NCI-H2081 treated with DMSO at 0.1 percent for 48 hours (cell line): ENCODE measurements at regions not wholly inside any gene's neighbourhood (a gene's known extent, or its start where the extent isn't known, plus 50 kb on each side); places are given as distances from the start of the nearest gene placed in this dataset.
"Not testable (repeated sequence)": the region's sequence is repeated elsewhere in the genome, so short reads cannot be mapped to it uniquely, and the experiment has no call there.

Source experiments
- DNase-seq: peaks from one replicate; lab custom pipeline; 2025; lab: John Stamatoyannopoulos, UW

DNA sequence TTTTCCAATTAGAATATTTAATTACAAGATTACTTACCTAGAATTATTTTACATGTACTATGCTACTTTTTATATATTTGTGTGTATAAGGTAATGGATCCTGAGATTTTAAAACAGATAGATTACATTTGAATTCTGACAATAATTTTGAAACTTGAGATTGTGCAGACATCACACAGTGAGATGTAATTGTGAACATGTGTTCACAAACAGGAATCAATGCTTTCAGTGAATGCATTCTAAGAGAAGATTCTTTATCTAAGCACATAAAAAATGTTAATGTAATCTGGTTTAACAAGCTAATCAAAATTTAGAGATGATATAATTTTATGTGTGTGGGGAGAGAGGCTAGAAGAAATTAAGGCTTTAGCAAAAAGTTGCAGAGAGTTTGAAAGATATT lies 1925.5 kb downstream of the ARAP2 start:
- DNase-seq = no peak

DNA sequence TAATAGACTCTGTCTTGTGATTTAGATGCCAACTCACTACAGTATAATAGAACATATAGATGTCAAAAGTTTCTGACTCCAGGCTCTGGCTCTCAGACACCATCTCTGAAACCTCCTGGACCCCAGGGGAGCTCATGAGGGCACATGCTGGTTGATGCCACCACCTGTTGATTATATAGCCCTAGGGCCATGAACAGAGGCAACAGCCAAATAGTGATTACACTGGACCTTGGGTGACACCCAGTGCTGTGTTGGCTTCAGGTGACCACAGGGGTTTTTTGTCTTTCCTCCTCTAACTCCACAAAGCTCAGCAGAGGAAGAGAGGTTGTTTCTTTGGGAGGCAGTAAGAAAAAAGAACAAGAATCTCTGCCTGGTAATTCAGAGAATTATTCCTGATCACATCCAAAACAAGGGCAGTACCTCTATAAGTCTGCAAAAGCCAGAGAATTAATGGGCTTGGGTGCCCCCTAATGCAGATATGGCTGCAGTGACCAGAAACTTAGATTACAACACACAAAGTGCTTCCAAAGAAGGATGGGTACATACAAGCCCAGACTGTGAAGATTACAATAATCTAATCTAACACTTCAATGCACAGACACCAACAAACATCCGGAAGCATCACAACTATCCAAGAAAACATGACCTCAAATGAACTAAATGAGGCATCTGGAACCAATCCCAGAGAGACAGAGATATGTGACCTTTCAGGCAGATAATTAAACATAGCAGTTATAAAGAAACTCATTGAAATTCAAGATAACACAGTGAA lies 1920.6 kb downstream of the ARAP2 start:
- no peak for DNase-seq

DNA sequence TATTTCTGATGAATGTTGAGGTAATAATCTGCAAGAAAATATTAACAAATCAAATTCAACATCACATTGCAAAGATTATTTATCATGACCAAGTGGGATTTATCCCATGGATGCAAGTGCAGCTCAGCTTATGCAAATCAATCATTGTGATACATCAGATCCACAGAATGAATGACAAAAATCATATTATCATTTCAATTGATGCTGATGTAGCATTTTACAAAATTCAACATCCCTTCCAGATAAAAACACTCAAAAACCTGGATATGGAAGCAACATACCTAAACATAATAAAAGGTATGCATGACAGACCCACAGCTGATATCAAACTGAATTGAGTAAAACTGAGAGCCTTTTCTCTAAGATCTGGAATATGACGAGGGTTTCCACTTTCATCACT lies 1915.4 kb downstream of the ARAP2 start:
- DNase-seq = no peak

DNA sequence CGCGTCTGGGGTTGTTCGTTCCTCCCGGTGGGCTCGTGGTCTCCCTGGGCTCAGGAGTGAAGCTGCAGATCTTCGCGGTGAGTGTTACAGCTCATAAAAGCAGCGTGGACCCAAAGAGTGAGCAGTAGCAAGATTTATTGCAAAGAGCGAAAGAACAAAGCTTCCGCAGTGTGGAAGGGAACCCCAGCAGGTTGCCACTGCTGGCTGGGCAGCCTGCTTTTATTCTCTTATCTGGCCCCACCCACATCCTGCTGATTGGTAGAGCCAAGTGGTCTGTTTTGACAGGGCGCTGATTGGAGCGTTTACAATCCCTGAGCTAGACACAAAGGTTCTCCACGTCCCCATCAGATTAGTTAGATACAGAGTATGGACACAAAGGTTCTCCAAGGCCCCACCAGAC lies 1909.2 kb downstream of the ARAP2 start:
- DNase-seq = not testable (repeated sequence)

DNA sequence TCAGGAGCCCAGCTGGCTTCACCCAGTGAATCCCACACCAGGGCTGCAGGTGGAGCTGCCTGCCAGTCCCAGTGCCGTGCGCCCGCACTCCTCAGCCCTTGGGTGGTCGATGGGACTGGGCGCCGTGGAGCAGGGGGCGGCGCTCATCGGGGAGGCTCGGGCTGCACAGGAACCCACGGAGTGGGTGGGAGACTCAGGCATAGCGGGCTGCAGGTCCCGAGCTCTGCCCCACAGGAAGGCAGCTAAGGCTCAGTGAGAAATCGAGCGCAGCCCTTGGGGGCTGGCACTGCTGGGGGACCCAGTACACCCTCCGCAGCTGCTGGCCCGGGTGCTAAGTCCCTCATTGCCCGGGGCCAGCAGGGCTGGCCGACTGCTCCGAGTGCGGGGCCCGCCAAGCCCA lies 1908.8 kb downstream of the ARAP2 start:
- DNase-seq = not testable (repeated sequence)

DNA sequence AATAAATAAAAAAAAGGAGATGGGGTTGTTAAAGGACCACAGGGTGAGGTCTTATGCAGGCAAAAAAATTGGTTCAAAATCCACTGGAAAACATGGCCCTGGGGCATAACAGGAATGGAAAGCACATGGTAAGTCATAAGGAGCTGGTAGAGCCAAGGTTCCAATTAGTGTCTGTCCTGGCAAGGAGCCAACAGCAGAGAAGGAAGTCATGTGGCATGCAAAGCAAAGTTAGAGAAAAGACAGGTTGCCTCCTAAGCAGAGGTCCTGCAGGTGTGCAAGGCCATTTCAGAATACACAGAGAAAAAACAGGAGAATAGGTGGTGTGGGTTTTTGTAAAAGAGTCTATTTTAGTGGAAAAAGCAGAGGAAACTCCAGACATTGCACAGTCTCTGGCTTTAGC lies 1881.7 kb downstream of the ARAP2 start:
- DNase-seq = no peak

DNA sequence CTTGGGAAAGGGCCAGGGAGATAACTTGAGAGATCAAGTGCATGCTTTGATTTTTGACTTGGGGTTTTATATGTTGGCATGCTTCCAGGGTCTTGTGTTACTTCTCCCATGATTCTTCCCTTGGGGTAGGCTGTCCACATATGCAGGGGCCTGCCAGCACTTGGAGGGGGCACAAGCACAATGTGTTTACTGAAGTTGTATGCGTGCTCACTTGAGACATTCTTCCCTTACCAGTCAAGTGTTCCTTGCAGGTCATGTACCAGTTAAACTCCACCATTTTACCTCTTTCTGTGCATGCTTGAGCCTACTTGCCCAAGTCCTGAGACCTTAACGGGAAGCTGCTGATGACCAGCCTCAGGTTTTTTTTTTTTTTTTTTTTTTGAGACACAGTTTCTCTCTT lies 1880.5 kb downstream of the ARAP2 start:
- no peak for DNase-seq

DNA sequence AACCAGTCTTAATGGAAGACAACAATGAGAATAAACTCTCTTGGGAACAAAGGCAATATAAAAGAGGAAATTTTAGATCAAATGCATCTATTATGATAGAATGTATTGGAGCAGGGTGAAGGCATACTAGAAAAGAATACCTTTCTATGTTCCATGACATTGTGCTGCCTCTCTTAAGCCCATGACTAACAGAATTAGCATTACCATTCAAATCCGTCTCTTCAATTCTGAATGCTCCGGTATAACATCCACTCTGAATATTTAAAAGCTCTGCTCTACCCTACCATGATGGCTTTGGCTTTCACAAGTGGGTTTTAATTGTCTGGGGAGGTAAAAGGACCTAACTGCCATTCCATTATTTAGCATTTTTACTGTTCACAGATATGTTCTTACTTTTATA lies 1878.4 kb downstream of the ARAP2 start:
- no peak for DNase-seq

DNA sequence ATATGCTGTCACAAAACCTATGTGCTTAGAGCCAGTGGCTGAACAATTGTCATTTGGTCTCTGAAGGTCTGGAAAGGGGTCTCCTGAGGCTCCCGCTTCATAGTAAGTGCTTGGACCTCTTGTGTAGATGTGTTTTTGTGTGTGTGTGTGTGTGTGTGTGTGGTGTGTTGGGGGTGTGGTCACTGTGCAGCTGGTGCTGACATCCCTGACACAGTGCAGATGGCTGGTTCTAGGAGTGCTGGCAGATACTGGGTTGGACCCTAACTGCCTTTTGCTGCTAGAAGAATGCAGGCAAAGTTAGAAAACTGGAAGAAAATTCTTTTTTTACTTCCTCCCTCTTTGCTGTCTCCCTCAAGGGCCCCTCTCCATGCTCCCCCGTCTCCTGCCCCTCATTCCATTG lies 1872.6 kb downstream of the ARAP2 start:
- no peak for DNase-seq

DNA sequence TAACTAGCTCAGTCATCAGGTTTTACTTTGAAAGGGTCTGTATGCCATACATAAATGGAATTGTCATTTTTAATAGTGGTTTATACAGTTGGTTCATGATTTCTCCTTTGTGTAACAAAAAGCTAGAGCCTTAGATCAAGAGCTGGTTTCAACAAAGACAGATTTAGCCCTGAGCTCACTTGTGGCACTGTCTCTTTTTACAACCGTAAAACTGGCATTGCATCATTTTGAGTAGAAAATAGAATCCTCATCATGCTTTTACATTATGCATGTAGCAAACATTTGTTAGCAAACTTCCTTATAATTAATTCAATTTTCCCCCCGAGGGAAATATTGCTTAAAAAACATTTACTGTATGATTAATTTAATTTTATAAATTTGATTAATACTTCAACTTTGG lies 1871.5 kb downstream of the ARAP2 start:
- no peak for DNase-seq

DNA sequence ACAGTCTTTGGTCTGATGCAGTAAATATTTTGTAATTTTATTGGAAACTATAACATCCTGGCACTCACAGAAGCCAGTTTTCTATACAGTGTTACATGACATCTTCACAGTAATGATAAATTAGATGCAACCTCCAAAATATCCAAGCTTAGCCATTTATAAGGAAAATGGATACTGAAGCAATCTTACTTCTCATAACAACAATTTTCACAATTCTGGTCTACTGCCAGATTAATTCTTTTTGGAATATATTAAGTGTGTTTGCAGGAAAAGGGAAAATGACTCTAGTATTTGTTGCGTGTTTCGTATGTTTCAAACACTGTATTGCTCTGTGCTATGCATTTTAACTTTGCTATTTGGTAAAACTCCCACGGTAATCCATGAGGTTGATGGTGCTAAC lies 1870.9 kb downstream of the ARAP2 start:
- DNase-seq = no peak

DNA sequence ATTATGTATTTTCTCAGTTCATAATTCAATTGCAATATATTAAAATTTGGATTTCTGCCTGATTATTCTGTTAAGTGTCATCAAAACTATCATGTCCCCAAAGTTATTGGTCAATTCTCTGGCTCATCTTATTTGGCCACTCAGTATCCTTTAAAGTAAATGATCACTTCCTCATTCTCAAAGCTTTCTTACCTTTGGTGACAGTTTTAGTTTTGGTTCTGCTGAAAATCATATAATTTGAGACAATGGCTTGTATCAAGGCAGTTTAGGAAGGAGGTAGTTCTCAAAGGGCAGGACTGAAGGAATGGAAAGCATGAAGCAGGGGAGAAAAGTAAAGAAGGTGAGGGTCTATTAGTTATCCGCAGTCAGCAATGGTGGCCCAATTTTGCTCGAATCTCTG lies 1832.1 kb downstream of the ARAP2 start:
- no peak for DNase-seq

DNA sequence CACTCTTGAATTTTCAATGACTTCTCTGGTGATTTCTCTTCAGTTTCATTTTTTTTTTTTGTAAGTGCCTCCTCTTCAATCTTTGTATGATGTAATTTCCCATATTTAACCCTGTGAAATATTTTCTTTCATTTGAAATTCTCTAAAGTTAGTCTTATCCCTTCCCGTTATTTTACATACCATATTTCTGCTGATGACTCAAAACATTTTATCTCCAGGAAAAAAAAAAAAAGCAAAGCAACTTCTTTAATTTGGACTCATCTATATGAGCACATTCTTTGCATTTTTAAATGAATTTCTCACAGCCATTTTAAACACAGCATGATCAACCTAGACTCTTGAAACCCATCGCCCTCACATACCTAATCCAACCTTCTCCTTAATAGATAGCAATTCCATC lies 1831.4 kb downstream of the ARAP2 start:
- DNase-seq = no peak

DNA sequence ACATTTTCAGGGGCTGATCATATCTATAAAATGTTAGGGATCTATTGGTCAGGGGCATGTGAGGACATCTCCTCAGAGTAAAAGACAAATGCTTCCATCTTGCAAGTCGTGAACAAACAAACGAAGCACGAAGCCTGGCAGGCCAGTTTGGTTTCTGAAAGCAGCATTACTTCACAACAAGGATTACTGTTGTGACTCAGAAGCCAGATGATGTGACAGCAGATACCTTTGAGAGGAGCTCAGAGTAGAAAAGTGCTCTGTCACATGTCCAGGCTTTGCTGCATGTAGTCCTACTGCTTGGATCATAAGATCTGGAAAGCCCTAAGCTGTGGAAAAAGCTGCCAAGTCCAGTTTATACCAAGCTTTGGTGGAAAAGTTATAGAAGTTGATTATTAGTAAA lies 1827.2 kb downstream of the ARAP2 start:
- no peak for DNase-seq

DNA sequence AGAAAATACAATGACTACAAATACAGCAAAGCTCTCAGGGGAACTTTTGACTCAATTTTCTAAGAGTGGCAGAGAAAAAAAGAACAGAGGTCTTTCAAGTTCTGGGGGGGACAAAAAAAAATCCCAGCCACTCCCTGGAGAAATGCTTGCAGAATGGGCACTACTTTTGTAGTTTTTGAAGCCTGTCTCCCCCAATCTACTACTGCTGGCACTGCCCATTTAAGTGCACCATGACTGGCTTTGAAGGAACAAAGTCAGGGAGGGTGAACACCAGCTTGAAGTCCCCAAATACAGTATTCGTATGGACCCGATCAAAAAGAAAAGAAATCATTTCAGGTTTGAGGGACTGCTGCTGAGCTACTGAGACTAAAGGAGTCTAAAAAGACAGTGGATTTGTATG lies 1824.4 kb downstream of the ARAP2 start:
- DNase-seq = no peak

DNA sequence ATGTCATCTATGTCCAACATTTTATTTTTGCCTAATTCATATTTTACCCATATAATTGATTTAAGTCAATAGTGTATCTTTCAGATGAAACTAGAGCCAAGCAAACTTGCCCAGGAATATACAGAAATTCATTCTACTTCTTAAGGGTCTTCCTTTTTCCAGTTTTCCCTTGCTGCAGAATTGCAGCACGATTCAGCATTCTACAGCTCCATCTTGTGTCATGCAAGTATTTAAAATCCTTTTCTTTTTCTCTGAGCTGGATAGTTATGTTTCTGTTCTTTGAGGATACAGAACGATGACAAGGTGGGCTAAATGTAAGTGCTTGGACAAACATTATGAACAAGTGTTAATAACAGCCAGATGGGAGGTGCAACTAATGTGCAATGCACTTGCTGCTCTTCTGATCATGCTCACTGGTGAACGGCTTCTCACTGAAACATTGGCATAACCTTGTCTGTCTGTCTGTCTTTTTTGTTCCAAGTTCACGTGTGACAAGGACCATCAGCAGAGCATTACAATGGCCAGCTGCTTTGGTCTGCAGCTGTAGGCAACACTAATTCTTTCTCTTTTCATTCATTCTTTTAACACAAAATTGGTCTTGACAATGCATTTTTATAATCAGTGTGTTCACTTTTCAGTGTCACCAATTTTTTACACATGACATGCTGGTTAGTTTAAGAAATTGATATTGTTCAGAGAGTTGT lies 1821.7 kb downstream of the ARAP2 start:
- no peak for DNase-seq

DNA sequence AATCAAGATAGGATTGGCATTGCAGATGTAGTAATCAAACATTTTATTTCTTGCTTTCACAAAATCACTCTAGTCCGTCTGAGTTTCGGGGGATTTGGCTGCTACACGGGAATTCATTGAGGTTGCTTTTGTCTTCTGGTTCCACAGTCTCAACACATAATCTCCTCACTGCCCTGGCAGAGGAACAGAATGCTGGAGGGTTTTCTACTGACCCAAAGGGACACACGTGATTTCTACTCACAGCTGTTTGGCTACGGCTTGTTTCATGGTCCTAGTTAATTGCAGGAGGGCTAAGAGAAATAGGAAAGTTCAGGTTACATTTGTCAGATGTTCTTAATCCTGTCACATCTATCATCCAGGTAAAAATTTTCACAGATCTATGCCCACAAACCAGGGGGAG lies 1811.6 kb downstream of the ARAP2 start:
- DNase-seq = no peak

DNA sequence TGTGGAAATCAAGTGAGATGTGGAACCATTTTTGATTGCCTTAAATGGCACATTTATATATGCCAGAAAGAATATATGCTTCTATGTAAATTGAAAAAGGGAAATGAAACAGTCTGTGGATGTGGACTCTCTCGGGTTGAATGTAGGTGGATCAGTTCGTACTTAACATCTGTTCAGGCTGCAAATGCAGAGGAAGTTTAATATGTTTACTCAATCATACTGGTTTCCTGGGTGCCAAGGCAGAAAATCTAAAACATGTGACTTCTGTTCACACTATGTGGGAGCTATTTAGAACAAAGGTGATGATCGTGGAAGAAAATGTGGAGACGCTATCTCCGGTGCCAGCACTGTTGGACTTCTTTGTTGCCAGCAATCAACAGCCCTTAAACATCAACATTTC lies 1809.9 kb downstream of the ARAP2 start:
- peak; percentile 29 for DNase-seq

DNA sequence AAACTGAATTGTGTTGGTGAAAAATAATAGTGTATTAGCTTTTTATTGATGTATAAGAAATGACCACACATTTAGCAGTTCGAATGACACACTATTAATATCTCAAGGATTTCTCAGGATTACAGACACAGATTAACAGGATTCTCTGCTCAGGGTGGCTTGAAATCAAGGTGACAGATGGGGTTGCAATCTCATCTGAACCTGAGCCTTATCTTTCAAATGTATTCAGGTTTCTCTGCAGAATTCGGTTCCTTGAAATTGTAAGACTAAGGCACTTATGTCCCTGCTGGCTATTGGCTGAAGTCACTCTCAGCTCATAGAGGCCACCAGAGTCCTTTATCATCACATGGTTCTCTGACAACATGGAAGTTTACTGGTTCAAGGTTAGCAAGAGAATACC lies 1780.1 kb downstream of the ARAP2 start:
- no peak for DNase-seq

DNA sequence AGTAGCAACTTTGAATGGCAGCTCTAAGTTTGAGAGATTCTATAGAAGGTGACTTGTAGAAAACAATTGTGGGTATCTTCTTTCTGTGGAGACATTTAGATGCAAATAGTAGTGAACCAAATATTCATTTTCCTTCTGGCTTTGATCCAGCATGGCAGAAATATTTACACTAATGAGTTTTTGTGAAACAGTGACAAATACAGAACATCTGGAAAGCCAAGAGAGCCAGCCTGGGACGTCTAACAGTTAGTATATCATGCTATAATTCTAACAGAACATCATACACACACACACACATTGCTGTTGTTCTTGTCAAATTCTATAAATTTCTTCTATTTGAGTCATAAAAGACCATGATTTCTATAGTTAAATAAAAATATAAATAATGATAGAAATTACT lies 1777.9 kb downstream of the ARAP2 start:
- no peak for DNase-seq

DNA sequence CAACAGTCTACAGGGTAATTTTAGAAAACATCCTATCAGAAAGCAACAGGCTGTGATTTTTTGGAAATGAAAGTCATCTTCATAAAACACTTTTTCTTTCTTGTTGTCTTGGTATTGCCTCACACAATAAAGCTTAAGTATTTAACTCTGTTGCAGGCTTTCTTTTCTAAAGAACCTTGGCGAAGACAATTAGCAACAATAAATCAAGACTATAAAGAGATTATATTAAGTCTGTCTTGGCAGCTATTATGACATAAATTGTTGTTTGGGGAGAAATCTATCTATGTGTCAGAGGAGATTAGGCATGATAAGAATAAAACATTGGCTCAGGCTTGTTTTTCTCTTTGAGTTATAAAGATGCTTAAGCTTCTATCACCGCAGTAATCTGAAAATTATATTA lies 1774.8 kb downstream of the ARAP2 start:
- DNase-seq = no peak

DNA sequence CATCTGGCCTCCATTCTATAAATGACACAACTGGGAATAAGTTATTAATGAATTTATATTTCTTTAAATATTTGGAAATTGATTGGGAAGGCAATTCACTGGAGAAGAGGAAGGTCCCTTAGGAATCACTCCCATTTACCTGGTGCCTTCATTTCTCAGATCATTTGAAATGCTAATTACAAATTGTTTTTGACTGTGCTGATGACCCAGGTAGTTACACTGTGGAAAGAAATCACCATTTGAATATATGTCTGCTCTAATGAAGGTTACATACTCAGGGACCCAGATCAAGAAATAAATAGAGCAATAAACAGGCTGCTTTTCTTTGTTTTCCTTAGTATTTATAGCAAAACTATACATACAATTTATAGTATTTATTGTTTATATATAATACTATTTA lies 1759.1 kb downstream of the ARAP2 start:
- no peak for DNase-seq

DNA sequence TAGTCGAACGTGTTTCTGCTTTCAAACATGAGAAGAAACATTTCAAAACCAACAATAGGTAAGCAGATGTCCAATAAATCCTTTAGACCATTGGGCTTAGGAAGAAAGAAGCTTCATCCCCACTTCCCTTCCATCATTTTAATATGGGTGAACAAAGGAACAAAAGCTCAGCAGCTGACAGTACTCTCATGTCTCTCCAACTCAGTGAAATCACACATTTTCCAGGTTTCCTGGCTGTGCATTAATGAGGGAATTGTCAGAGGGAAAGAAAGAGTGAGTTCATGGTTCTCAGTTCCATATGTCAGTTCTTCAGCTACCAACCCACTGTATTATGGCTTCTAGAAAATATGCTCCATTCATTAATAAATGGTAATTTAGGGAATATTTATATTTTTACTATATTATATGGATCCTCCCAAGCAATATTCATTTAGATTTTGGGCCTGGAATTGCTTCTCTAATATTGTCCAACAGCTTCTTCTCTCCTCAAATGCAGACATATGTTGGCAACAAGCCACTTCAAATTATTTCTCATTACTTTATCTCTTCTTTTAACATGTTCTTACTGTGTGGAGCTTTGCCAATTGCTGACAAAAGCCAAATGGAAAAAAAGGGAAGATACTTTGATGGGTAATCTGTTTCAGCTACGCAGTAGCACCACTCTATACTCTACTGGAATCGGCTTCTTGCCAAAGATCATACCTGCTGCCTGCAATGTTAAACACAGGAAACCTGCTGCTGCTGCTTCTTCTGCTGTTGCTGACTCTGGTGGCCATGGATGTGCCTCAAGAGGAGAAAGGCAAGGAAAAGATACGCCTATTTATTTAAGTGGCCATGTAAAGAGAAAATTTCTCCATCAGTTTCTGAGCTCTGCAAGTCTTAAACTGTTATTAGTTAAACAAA lies 1757.6 kb downstream of the ARAP2 start:
- DNase-seq = no peak
